HS-27A (cell line): ENCODE measurements at regions not wholly inside any gene's neighbourhood (a gene's known extent, or its start where the extent isn't known, plus 50 kb on each side); places are given as distances from the start of the nearest gene placed in this dataset.

Experiments
- DNase-seq: peaks from one replicate; pipeline ENCODE4 v3.0.0-alpha.2; 2012; ENCODE audit warnings: low read depth, missing footprints

DNA sequence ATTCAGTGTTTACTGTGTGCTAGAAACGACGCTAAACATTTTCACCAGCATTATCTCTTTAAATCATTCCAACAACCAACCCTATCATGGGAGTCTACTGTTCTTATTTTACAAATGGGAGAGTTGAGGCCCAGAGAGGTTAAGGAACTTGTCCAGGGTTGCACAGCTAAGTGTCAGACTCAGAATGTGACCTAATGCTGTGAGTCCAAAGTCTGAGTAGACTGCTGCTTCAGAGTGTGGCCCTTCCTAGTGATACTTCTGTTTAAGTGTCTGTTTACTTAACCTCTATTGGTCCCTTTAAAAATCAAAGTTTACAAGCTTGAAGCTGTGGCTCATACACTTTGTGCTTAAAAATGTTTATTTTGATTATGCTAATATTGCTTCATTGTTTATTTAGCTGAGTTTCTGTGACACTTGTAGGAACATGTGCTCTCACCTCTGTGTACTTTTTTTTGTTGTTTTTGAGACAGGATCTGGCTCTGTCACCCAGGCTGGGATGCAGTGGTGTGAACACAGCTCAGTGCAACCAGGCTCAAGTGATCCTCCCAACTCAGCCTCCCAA is 84.4 kb upstream of the SYPL1 start:
- DNase-seq: no peak

DNA sequence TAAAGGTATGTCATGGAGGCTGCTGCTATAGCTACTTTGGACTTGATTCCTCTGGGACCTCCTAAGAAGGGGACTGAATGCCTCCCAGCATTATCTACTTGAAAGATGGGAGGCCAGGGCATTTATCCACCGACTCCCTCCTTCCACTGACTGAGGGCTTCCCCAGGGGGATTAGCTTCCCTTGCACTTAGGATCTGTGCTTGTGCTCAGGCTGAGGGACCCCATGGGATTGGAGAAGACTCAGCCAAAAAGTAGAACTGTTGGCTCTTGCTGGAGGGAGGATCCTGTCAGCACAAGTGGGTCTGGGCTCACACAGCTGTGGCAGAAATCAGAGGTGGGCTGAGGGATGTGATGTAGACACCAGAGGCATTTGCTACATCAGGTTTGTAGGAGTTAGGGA is 81.5 kb upstream of the SYPL1 start:
- no peak for DNase-seq

DNA sequence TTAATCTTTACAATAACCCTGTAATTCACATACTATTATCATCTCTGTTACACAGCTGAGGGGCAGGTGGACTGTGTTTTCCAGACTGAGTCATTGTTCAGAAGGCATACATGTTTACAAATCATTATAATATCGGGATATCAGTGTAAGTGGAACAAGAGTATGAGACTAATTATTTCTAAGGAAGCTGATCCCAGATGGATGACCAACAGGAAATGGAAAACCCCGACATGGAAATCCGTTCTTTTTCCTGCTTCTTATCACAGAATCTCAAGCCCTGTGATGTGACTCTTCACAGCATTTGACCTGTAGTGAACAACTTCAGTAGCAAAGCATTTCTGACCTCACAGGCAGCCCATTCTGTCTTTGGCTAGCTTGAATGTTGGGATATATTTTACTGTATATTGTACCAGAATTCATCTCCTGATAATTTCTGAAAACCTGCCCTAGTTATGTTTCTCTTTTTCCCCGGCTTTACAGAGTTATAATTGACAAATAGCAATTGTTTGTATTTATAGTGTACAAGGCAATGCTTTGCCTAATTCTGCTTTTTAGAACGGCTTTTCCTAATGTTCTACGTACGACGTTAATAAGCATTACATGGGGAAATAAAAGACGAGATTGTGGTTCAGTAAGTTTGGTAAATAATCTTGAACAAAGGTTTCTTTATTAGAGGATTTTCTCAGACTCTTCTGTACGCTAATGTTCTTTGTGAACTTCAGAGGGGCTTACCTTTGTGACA is 78.6 kb upstream of the SYPL1 start:
- no peak for DNase-seq

DNA sequence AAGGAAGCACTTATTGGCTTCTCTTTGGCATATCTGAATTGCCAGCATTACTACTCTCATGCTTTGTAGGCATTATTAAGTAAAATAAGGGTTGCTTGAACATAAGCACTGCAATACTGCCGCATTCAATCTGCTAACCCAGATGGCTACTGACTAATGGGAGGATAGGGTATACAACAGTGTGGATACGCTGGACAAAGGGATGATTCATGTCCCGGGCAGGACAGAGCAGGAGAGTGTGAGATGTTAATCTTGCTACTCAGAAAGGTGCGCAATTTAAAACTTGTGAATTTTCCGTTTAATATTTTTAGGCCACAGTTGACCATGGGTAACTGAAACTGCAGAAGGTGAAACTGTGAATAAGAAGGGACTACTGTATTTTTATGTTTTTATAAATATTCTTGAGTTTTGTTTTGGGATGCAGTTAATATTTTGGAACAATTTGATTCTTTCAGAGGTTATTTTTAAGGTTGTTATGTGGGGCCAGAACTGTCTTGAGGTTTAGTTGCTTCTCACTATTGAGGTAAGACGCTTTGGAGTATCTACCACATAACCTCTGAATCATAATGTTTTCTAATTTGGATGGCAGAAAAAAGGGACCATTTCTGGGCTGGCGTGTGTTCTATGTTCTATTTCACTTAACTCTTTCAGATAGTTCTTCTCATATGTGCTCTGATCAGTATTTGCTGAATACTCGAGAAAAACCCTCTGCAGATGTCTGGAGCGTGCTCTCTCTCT is 75.7 kb upstream of the SYPL1 start:
- no peak for DNase-seq

DNA sequence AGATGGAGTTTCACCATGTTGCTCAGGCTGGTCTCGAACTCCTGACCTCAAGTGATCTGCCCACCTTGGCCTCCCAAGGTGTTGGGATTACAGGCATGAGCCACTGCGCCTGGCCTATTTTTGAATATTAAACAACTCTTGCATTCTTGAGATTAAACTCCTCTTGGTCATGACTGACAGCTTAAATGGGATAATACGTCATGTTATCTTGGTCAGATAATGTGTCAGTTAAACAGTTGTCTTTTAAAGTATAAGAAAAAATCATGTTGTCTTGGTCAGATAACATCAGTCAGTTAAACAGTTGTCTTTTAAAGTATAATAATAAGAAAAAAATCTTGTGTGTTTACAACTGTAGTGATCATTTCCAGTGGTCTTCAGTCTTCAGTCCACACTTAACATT is 73.6 kb upstream of the SYPL1 start:
- no peak for DNase-seq

DNA sequence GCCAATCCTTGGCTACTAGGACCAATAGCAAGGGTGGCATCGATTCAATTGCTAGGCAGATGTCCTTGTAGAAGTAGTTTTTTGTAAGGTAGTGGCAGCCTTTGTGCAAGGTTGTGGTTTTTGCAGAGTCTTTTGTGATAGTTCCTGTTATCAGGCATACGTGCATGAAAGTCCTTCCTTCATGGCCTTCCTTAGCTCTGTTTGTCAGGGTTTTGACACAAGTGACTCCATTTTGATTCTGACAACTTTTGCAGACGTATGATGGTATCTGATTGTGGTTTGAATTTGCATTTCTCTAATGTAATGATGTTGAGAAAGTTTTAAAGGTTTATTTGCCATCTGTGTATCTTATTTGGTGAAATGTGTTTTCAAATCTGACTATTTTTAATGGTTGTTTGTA is 71.8 kb upstream of the SYPL1 start:
- no peak for DNase-seq

DNA sequence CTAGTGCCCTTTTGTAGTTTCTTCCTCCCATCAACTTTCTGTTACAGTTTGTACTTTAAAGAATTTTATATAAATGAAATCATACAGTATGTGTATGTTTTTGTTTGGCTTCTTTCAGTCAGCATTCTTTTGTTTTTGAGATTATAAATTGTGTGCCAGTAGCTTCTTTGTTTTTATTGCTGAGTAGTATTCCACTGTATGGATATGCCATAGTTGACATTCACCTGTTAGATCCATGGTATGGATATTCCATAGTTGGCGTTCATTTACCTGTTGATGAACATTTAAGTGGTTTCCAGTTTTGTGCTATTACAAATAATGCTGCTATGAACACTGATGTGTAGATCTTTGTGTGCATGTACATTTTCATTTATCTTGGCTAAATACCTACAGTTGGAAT is 70.8 kb upstream of the SYPL1 start:
- DNase-seq: no peak

DNA sequence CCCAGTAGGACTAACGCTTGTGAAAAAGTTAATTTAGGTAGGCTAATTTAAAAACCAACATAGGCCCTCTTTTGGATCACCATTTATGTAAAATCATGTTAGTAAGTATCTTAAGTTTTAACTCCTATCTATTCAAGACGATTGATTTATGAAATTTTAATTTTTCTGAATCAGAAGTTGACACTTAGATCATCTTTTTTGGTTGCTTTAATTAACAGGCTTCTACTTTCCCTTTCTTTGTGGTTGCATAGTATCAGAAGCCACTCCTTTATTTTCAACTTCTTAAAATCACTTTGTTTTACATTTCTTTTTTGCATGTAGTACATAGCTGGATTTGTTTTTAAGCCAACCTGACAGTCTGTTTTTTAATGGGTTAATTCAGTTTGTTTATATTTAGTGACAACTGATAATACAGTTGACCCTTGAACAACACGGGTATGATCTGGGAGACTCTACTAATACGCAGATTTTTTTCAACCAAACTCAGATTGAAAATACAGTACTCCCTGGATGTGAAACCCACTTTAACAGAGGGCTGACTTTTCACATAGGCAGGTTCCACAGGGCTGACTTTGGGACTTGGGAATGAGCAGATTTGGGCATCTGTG is 69.7 kb upstream of the SYPL1 start:
- DNase-seq: no peak

DNA sequence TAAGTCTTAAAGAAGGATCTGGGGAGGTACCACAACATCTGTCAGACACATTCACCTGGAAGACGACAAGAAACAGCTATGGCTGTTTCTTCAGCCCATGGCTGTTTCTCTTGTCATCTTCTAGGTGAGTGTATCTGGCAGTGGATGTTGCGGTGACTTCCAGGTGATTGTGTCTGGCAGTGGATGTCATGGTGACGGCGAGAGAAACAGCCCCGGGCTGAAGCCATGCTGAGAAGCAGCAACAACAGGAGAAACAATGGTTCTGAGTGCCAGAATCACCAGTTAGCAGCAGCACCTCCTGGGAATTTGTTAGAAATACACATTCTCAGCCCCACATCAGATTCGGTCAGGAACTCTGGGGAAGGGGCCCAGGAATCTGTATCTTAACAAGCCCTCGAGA is 68.6 kb upstream of the SYPL1 start:
- DNase-seq: no peak

DNA sequence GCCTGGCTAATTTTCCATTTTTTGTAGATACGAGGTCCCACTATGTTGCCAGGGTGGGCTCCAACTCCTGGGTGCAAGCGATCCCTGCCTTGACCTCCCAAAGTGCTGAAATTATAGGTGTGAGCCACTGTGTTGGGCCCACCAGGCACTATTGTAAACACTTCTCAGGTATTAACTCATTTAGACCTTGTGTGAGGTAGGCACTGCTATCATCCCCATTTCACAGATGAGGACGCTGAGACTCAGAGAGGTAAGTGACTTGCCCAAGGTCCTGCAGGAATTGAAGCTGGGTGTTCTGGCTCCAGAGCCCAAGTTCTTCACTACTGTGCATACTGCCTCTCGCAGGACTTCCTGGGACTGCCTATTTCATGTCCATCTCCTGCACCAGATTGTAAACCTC is 67.1 kb upstream of the SYPL1 start:
- no peak for DNase-seq

DNA sequence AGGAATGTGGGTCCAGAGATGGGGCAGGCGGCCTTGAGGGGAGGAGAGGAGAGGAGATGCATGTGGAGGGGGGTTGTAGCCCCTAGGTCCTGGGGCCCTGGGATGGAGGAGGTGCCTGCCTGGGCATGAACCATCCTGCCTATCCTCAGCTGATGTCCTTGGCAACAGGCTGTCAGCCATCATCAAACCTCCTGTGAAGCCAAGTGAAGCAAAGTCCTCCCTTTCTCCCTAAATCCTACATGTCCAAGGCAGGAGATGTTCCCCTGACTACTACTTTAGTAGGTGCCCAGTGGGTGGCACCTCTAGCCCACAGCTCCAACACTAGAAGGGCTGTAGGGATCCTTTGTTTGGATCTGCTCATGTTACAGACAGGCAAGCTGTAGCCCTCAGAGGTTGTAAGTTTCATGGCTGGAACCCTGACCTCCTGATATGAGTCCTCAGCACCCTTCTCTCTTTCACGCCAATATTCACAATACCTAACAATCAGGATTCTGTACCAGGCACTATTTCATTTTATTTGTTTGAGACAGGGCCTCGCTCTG is 66.6 kb upstream of the SYPL1 start:
- DNase-seq: no peak

DNA sequence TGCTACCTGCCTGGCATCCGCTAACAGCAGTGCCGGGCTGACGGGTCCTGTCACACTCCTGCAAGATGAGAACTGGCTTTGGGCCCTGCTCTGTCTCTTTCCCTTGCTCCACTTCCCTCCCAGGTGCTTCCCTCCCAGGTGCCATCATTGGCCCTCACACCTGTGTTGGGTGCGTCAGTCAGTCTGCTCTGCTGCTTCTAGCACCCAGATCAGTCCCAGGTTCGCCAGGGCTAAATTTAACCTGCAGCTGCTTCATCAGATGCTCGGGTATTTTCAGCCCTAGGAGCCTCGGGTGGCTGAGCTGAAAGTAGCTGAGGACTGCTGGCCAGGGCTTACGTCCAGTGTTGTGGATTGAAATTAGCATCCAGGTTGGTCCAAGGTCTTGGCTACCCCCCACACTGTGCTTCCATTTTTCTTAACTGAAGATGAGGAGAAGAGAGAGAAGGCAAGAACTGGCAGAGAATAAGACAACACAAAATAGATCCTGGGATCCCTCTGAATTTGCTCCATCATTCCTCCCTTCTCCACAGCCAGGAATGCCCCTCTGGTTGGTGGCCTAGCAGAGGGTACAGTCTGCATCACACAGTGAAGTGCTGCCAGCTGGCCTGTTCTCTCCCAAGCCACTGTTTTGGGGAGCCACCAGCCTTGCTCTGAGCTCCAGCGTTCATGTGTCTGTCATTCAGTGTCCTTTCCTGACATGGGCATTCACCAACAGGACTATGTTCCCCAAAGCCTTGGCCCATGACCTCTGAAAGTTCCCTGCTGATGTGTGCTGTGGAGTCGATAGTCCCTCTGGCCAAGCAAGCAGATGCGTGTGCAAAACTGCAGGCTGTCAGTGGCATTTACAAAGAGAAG is 65.9 kb upstream of the SYPL1 start:
- DNase-seq: no peak

DNA sequence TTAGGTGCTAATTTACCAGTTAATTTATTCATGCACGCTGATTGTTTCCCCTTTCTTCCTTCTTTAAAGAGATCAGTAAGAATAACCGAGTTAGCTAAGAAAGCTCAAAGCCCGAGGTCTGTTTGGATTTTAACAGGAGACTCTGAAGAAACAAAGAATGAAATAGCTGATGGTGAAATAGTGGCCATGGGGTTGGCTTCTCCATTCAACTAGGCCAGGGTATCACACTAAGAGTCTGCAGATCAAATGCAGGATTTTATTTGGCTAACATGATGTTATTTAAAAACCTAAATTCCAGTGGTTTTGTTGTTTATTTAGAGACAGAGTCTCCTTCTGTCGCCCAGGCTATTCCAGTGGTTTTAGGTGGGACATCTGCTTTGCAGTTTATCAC is 65.2 kb upstream of the SYPL1 start:
- no peak for DNase-seq

DNA sequence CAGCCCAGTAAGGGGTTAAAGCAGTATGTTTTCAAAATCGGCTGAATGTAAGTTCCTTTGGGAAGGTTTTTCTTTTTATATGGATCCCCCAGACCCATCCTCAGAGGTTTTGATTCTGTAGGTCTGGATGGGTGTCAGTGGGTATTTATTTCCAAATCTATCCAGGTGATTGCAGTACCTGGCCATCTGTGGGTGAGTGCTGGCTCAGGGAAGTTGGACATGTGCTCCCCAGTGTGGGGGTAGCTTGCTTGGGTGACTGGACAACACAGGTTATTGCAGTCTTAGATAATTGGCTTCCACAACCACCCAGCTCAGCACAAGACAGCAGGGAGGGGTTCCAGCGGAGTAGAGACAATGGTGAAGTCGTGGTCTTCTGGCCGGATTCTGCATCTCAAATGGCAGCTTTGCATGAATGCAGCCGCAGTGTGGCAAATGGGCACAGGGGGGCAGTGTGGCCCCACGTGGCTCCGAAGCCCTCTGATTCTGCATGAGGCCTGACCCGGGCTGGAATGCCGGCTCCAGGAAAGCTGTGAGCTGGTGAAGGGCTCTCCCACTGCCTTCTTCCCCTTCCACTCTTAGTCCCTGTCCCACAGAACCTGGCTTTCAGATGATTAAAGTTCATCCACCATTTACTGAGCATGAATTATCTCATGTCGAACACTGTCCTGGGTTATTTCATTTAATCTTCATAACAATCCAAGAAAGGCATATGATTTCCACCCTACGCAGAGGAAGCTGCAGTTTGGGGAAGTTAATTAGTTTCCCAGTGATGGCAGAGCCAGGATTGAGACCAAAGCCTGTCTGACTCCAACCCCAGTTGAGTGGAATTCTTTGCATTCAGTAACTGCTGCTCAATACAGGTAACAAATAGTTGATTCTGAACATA is 64.5 kb upstream of the SYPL1 start:
- peak; percentile 12 for DNase-seq

DNA sequence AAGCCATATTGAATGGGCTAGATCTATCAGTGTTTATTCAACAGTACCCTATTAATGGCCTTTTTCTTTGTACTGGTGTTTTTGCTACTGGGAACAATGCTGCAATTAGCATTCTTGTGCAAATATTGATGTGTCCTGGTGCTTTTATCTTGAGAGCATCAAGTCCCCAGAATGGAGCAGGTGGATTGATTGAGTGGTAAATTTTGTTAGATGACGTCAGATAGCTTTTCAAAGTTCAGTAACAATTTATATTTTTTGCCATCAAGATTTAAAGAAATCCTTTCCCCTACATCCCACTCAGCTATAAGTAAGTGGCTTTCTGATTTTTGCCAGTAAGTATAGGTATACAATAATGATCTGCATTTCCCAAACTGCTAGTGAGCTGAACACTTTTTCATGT is 63.4 kb upstream of the SYPL1 start:
- no peak for DNase-seq

DNA sequence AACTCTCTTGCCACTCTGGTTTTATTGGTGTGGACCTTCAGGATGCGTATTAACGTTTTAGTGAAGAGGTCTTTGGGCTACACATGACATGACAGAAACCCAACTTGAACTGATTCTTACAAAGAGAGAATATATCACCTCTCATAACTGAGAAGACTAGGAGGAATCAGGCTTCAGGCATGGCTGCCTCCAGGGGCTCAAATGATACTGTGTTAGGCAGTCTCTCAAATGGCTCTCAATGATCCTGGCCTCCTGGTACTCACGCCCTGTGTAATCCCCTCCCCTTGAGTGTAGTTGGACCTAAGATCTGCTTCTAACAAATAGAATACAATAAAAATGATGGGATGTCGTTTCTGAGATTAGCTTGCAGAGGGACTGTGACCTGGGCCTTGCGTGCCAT is 58.5 kb upstream of the SYPL1 start:
- no peak for DNase-seq

DNA sequence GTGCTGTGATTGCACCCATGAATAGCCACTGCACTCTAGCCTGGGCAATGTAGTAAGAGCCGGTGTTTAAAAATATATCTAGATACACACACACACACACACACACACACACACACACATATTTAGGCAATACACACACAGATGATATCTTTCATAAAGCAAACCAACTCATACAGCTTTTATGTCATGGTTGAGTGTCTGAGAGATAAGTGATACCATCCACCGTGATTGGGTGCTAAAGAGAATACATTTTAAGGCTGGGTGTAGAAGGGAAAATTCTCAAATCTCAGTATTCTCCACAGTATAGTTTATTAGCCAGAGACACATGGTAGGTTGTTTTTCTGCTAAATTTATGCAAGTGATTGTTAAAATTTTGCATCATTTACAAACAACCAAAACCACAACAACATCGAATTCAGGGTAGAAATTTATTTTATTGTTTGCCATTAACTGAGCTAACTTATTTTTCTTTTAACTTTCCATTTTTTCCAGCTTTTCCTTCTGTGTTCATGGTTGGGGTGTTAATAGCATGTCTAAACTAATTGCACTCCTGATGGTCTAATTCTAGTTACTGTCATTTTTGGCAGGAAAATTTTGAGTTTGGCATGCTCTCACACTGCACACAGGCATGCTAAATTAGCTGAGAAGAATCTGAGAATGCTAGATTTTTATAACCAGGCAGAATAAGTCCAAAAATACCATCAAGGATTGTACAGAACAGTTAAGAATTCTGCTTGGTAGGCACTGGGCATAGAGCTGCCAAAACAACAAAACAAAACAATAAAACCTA is 57.9 kb upstream of the SYPL1 start:
- DNase-seq: no peak

DNA sequence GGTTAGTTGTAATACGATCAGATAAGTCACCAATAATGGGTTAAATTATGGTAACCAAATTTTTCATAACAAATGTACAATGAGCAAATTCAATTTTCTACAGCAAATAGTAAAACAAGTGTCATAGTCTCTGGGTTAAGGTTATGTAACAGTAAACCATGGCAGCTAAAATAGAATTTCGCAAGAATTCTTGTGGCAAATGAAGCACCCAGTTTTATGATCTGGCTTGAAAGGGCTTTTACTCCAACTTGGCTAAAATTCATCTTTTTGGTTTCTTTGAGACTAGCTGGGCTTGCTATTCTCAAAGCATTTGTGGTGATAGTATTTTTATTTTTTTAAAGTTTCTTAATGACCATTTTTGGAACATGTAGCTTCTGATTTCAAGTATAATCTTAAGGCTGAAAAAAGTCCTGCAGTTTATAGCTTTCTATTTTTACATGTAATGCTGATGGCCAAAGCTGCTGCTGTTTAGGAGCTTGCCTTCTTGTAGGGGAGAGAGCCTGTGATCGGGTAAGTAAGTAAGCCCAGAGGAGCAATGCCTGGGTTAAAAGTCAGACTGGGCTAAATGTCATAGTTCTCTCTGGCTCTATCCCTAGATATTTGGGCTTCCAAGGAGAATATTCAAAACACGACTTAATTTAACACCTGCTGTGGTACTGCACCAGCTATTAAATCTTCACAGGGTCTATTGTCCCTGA is 55.5 kb upstream of the SYPL1 start:
- DNase-seq: no peak

DNA sequence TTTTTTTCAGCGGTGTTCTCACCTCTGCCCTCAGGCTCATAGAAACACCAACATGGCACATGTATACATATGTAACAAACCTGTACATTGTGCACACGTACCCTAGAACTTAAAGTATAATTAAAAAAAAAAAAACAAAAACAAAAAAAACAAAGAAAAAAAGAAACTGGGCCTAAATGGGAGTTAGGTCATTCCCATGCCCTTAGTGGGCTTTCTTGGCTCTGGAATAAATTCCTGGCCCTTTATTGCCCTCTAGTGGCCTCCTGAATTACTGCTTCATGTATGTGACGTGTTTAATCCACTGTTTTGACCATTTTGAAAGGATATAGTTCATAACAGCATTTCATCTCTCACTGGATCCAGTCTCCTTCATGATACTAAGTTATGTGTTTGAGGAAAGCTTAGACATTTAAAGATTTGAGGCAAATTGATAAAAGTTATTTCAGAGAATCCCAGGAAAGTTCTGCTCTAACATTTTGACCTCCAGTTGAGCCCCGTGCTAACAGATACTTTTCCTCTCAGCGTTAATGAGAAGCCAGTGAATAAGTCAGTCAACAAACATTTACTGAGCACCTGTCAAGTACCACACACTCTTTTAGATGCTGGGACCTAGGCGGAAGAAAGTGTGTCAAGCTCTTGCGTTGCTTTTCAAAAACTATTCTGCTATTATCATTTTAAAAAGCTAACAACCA is 54.7 kb upstream of the SYPL1 start:
- DNase-seq: peak; percentile 27
